ENCODE measurements at regions not wholly inside any gene's neighbourhood (a gene's known extent, or its start where the extent isn't known, plus 50 kb on each side); places are given as distances from the start of the nearest gene placed in this dataset.

GRCh38 chr21:38884440-38884839 lies 78.7 kb downstream of the ETS2 start:
- H2AFZ ChIP-seq (ENCODE audit: low read length), result no peak overlapping the region
- no peak overlapping the region for H3K27ac ChIP-seq (ENCODE audit: low read depth, low read length)
- no peaks in the 10 kb centered on the region for H3K36me3 ChIP-seq (ENCODE audit: insufficient read depth, low read length)
- H3K79me2 ChIP-seq (ENCODE audit: insufficient read depth, low read length), result no peaks in the 10 kb centered on the region
- no peak overlapping the region for H3K4me3 ChIP-seq (ENCODE audit: insufficient read depth, low read length)
- no peak overlapping the region for H3K4me2 ChIP-seq (ENCODE audit: insufficient read depth, low read length)
- H3K4me1 ChIP-seq (ENCODE audit: insufficient read depth, low read length), result no peaks in the 10 kb centered on the region
- H3K9me3 ChIP-seq (ENCODE audit: low read depth, low read length), result peaks cover 7% of the 10 kb centered on the region
- DNase-seq (ENCODE audit: insufficient read length, low spot score, missing footprints), result no peak
- H4K20me1 ChIP-seq (ENCODE audit: insufficient read depth, low read length), result no peaks in the 10 kb centered on the region
- TF ChIP-seq, protein P1, sequence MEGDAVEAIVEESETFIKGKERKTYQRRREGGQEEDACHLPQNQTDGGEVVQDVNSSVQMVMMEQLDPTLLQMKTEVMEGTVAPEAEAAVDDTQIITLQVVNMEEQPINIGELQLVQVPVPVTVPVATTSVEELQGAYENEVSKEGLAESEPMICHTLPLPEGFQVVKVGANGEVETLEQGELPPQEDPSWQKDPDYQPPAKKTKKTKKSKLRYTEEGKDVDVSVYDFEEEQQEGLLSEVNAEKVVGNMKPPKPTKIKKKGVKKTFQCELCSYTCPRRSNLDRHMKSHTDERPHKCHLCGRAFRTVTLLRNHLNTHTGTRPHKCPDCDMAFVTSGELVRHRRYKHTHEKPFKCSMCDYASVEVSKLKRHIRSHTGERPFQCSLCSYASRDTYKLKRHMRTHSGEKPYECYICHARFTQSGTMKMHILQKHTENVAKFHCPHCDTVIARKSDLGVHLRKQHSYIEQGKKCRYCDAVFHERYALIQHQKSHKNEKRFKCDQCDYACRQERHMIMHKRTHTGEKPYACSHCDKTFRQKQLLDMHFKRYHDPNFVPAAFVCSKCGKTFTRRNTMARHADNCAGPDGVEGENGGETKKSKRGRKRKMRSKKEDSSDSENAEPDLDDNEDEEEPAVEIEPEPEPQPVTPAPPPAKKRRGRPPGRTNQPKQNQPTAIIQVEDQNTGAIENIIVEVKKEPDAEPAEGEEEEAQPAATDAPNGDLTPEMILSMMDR (IDR thresholded peaks at IDR 0.05; ENCODE audit: extremely low read depth, low read depth, low read length), result no peak
- H3K27me3 ChIP-seq (ENCODE audit: insufficient read depth, low read length), result peaks cover 2% of the 10 kb centered on the region

DNA sequence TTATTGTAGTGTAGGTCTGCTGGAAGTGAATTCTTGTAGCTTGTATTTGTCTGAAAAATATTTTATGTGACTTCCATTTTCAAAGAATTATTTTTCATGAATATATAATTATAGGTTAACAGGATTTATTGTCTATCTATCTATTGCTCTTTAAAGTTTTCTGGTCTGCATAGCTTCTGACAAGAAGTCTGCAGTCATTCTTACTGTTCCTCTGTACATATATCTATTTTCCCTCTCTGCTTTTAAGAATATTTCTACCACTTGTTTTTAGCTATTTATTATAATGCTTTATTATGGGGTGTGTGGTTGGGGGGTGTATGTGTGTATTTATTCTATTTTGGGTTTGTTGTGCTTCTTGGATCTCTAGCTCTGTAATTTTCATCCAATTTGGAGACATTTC lies 77.4 kb downstream of the ETS2 start:
- Histone ChIP-seq H3K79me2 (ENCODE audit: insufficient read depth, low read length) (no peaks in the 10 kb centered on the region), H3K4me1 (ENCODE audit: insufficient read depth, low read length) (no peaks in the 10 kb centered on the region), H2AFZ (ENCODE audit: low read length) (no peak overlapping the region), H3K27me3 (ENCODE audit: insufficient read depth, low read length) (peaks cover 2% of the 10 kb centered on the region), H3K4me2 (ENCODE audit: insufficient read depth, low read length) (no peak overlapping the region), H3K27ac (ENCODE audit: low read depth, low read length) (no peak overlapping the region), H3K4me3 (ENCODE audit: insufficient read depth, low read length) (no peak overlapping the region), H3K9me3 (ENCODE audit: low read depth, low read length) (peaks cover 7% of the 10 kb centered on the region), H3K36me3 (ENCODE audit: insufficient read depth, low read length) (no peaks in the 10 kb centered on the region), H4K20me1 (ENCODE audit: insufficient read depth, low read length) (no peaks in the 10 kb centered on the region)
- TF ChIP-seq, protein P1 (IDR thresholded peaks at IDR 0.05; ENCODE audit: extremely low read depth, low read depth, low read length), result no peak
- no peak for DNase-seq (ENCODE audit: insufficient read length, low spot score, missing footprints)

- DNase-seq (ENCODE audit: insufficient read length, low spot score, missing footprints), result no peak
- no peaks in the 10 kb centered on the region for H3K4me1 ChIP-seq (ENCODE audit: insufficient read depth, low read length)
- TF ChIP-seq, protein P1 (IDR thresholded peaks at IDR 0.05; ENCODE audit: extremely low read depth, low read depth, low read length), result no peak
- no peaks in the 10 kb centered on the region for H4K20me1 ChIP-seq (ENCODE audit: insufficient read depth, low read length)
- H3K9me3 ChIP-seq (ENCODE audit: low read depth, low read length), result peaks cover 4% of the 10 kb centered on the region
- no peak overlapping the region for H3K27ac ChIP-seq (ENCODE audit: low read depth, low read length)
- H3K79me2 ChIP-seq (ENCODE audit: insufficient read depth, low read length), result no peaks in the 10 kb centered on the region
- no peak overlapping the region for H3K4me3 ChIP-seq (ENCODE audit: insufficient read depth, low read length)
- peaks cover 2% of the 10 kb centered on the region for H3K27me3 ChIP-seq (ENCODE audit: insufficient read depth, low read length)
- H3K36me3 ChIP-seq (ENCODE audit: insufficient read depth, low read length), result no peaks in the 10 kb centered on the region
- H3K4me2 ChIP-seq (ENCODE audit: insufficient read depth, low read length), result no peak overlapping the region
- no peak overlapping the region for H2AFZ ChIP-seq (ENCODE audit: low read length)
These were observed 75.4 kb downstream of the ETS2 start for GRCh38 chr21:38881131-38881530.

DNA sequence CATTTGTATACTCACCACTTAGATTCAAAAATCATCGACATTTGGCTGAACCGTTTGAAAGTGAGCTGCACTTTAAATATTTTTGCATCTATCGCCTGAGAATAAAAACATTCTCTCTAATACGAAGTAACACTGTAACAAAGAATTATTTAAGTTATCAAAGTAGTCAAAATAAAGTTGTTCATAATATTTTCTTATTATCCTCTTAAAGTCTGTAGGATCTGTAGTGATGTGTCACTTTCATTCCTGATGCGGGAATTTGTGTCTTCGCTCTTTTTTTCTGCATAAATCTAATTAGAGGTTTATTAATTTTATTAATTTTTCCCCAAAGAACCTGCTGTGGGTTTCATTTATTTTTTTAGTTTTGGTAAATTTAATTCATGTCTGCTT lies 74.8 kb downstream of the ETS2 start:
- Histone ChIP-seq H3K4me3 (ENCODE audit: insufficient read depth, low read length) (no peak overlapping the region), H3K79me2 (ENCODE audit: insufficient read depth, low read length) (no peaks in the 10 kb centered on the region), H3K27me3 (ENCODE audit: insufficient read depth, low read length) (peaks cover 2% of the 10 kb centered on the region), H3K4me2 (ENCODE audit: insufficient read depth, low read length) (no peak overlapping the region), H3K9me3 (ENCODE audit: low read depth, low read length) (peaks cover 4% of the 10 kb centered on the region), H3K27ac (ENCODE audit: low read depth, low read length) (no peak overlapping the region), H3K36me3 (ENCODE audit: insufficient read depth, low read length) (no peaks in the 10 kb centered on the region), H2AFZ (ENCODE audit: low read length) (no peak overlapping the region), H4K20me1 (ENCODE audit: insufficient read depth, low read length) (no peaks in the 10 kb centered on the region), H3K4me1 (ENCODE audit: insufficient read depth, low read length) (no peaks in the 10 kb centered on the region)
- TF ChIP-seq, protein P1 (IDR thresholded peaks at IDR 0.05; ENCODE audit: extremely low read depth, low read depth, low read length), result no peak
- no peak for DNase-seq (ENCODE audit: insufficient read length, low spot score, missing footprints)
